NOMO-1 treated with DMSO at 0.1 percent for 48 hours (cell line): ENCODE measurements at regions not wholly inside any gene's neighbourhood (a gene's known extent, or its start where the extent isn't known, plus 50 kb on each side); places are given as distances from the start of the nearest gene placed in this dataset.

ENCODE experiments used
- DNase-seq: peaks from one replicate; lab custom pipeline; 2025; ENCODE audit not compliant: unreplicated experiment; lab: John Stamatoyannopoulos, UW

DNA sequence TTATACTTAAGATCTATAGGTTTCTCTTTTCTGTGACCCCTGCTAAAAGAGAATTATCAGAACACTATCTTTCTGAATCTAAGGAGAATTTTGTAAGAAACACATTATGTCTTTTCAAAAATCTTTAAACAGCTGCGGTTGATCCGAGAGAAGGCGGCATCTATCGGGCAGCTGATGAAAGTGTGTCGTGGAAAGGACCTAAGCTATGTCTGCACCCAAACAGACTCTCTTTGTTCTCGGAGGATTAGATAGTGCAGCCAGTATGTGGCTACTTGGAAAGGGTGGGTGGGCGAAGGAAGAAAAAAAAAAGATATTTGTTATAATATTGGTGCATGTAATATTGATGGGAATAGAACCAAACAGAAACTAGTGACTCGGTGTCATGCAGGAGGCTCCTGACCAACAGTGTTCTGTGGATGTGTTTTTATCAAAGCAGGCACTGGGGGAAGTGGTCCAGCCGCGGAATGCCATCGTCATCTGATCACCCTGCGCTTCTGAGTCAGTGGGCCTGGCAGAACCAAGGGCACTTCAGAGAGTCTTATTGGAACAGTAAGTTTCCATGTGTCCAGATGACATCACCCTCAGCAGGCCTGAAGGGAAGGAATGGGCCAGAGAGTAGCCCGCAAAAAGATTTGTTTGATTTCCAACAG lies 509.7 kb upstream of the AKR1E2 start:
- DNase-seq, result no peak

DNA sequence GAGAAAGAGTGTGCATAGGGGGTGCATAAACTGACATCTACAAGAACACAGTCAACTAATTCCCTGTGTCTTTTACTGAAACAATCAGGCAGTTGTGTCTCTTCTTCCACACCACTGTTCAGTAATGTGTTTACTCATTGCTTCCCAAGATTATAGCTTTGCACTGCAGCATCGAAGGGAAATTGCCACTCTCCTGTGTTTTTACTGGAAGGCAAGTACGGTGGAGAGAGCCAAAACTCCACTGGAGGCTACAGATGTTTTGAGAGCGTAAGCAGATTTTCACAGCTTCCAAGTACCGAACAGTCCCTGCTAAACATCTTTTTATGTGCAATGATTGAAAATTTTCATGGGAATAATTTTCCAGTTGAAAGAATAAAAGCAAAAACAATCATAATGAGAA lies 510.5 kb upstream of the AKR1E2 start:
- no peak for DNase-seq

DNA sequence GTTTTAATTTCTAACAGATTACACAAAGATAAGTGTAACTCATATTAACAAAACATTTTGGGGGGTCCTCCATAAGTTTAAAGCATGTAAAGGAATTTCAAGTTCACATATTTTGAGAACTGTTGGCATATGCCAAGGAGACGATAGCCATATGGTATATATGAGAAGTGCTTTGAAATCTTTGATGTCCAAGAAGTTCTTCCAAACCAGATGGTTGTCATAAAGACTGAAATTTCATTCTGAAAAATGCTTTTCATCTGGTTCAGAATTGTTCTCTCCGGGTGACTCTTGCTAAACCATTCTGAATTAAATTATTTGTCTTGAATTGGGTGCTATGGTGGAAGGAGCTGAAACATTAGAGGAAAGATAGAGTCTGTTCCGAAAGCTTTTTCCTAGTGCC lies 513.0 kb upstream of the AKR1E2 start:
- DNase-seq, result no peak

DNA sequence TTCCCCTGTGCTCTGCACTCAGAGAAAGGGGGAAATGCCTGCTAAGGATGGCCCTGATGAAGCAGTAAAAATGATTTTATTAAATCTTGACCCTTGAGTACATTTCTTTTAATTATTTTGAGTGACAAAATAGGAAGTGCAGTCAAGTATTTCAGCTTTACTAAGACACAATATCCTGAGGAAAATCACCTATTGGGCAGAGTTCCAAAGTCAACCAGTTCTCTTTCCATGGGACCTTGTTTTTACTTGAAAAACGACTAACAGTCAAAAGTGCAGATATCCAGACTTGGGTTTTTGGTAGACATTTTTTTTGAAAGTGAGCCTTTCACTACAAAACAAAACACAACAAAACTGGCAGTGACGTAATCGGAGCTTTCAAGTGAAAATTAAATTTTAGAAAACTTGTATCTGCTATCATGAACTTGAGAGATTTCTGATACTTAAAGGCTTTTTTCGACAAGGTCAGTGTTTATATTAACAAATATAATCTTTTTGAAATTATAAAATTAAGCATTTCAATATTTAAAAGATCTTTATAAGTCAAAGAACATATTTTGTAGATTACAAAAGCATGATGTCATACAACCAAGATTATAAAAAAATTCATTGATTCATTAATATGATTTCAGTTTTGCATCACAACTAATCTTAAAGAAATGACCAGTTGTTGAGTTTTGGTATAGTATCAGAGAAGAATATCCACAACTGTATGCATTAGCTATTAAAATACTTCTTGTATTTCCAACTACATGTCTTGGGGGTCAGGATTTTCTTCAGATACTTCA lies 513.8 kb upstream of the AKR1E2 start:
- DNase-seq, result no peak

DNA sequence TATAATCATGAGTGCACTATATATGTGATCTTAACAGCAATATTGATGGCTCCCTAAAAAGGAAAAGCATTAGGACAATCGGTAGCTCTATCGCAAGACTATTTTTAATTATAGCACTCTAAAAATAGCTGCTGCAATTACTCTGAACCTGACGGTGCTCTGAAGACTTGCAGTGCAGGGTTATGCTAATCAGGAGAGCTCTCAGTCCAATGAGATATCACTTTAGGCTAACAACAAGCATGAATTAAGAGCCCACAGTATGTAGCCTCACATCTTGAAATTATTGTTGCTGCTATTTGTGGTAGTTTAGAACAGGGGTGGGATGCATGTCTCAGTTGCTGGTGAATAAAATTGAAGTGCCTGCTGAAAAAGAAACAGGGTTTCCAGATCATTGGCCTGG lies 515.8 kb upstream of the AKR1E2 start:
- DNase-seq, result no peak

DNA sequence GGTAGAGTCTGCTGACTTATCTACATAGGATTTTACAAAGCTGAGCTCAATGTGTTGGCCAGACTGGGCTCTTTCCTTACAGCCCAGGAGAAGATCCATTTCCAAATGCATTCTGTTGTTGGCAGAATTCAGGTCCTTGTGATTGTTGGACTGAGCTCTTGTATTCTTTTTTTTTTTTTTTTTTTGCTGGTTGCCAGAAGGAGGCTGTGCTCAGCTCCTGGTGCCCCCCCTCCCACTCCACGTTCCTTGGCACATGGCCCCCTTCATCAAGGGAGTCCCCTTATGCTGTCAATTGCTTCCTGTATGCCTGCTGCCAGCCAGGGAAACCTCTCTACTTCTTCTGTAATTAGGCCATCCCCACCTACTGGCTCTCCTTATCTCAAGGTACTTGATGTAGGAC lies 518.1 kb upstream of the AKR1E2 start:
- DNase-seq, result no peak

DNA sequence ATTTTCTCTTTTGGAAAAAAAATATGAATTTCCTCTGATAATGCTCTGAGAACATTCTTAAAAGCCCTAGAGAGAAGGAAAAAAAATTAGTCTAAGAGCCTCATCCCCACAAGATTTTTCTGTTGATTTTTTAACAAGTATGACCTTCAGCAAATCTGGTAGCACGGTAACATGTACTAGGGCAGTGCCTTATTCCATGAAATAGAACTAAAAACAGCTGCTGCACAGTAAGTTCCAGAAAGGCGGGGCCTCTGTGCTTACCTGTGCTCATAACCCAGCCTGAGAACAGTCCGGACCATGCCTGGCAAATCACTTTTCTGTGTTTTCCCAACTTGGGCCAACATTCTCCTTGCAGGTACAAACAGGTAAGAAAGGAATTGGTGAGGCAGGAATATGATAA lies 519.1 kb upstream of the AKR1E2 start:
- DNase-seq, result no peak

DNA sequence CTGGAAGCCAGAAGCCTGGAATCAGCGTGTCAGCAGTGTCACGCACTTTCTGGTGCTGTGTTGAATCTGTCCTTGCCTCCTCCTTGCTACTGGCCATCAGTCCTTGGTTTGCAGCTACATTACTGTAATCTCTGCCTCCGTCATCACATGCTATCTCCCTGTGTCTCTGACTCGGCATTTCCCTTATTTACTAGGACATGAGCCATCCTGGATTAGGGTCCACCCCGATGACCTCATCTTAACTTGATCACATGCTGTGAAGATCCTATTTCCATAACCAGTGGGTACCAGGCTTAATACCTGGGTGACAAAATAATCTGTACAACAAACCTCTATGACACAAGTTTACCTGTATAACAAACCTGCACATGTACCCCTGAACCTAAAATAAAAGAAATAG lies 518.0 kb upstream of the KLF6 start:
- no peak for DNase-seq

DNA sequence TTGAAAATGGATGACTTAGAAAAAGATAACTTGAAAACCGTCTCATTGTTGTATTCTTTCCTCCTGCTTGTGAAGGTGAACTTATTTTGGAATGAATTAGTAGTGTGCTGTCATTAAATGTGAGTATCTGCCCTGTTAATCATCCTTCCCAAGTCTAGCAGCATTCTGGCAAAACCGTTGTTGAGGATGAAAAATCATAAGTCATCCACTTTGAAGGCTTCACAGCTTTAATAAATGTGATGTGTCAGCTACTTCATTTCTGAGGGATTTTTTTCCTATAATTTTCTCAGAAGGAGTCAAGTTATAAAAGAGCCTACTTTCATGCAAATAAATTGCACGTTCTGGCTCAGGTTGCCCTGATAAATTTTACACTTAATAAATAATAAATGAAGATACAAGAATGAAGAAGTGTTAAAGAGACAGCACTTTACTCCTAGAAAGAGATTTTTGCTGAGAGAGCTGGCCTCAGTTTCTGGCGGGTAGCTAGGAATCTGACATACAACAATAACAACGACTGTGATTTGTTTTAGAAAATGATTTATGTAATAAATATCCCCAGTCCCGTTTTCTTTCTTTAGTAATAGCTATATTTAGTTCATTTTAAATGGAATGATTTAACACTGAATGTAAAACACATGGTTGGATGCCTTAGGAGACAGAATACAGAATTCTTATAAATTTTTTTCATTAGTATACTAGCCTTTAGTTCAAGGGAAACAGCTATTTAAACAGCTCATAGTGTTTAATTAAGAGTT lies 516.5 kb upstream of the KLF6 start:
- no peak for DNase-seq

DNA sequence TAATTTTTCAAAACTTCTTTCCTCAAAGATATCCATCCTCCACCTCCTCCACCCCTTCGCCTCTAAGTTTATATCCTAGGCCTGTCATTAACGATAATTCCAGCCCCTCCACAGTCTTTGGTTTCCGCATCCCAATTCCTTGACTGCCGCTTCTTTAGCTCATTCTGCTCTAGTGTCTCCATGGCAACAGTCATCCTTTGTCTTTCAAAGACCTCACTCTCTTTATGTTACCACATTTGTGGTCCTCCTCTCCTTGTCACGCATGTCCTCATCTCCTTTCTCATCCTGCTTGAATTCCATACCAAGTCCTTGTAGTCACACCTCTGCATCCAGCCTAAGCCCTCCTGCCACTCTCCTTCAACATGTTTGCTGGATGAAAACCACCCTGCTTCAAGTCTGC lies 511.2 kb upstream of the KLF6 start:
- no peak for DNase-seq

DNA sequence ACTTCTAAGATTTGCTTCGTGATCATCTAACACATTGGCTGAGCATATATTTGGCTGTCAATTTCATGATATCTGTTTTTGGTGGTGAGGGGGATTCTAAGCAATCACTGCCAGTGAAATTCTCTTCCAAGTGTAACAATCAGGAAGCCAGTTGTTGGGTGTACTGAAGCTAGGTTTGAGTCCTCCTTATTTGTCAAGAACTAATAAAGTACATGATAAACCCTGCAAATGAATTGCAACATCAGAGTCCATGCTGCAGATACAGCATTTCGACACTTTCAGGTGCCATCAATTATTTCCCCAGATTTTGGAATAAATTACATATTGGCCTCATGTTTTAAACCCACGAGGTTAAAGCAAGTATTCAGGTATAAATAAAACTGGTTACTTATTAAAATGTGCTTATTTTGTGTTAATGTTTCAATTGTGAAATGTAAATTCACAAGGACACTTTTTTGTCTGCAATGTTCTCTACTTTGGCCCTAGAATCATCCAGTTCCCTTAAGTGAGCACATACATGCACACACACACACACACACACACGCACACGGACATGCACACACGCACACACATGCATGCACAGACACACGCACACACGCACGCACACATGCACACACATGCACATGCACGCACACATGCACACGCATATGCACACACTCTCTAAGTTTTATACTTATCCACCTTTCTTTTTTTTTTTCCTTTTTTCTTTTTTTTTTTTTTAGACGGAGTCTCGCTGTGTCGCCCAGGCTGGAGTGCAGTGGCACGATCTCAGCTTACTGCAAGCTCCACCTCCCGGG lies 510.2 kb upstream of the KLF6 start:
- no peak for DNase-seq

DNA sequence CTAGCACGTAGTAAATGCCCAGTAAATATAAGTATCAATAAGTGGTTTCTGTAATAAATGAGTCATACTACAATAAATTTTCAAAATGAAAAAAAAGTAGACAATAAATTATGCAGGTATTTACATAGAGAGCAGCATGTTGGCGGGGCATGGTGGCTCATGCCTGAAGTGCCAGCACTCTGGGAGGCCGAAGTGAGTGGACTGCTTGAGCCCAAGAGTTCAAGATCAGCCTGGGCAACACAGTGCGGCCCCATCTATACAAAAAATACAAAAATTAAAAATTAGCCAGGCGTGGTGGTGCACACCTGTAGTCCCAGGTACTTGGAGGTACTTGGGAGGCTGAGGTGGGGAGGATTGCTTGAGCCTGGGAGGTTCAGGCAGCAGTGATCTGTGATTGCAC lies 509.3 kb upstream of the KLF6 start:
- DNase-seq, result no peak

DNA sequence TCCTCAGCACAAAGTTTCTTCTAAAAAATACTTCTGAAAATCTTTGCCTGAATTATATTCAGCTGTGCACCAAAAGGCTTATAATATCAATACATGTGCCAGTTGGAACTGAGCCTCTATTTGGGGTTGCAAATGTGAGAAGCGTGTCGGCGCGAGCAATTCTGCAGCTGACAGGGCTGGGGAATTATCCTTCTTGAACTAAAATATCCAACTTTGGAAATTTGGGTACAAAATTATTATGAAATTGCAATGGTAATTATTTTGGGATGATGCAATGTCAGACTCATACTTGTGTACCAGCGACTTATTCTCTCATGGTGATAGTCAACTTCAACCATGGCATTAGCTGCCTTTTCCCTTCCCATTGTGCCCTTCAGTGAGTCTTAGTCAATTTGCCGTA lies 507.0 kb upstream of the KLF6 start:
- DNase-seq, result no peak

DNA sequence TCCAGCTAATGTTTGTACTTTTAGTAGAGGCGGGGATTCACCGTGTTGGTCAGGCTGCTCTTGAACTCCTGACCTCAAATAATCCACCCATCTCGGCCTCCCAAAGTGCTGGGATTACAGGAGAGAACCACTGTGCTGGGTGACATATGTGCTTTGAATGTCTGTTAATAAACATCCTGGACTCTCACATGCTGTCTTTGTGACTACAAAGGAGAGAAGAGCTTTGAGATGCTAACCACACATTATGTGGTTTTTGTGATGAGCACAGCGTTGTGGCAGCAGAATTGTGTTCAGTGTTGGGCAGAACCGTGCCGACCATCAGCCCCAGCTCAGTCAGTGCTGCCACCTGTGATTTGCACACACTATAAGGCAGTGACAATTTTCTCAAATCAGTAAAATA lies 500.1 kb upstream of the KLF6 start:
- no peak for DNase-seq

DNA sequence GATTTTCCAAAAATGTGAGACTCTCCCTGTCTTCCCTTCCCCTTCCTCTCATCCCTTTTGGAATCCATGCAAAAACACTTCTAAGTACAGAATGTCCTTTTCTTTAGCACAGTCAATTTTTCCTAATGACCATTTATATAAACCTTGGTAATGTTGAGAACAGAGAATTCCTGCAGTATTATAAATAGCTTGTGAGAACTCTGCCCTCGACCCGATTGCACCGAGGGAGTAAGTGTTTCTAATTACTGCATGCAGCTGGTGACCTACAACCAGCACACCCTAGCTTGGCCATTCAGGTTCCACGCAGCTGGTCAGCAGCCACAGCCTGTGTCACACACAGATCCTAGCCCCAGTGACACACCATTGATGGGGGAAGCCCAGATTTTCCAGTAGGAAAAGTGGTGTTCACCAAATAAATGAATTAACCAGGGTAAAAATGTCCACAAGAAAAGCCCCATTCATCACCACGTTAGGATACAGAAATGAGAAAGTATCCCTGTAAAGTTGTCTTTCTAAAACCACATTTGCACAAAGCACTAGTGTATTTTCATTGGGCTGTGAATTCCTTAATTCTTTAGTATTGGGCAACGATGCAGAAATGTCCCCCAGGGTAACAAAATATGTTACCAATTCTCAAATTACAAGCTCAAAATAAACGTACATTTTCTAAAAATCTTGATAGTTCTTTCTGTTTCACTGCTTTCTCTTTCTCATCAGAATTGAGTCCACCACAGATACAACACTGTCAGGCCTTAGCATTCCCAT lies 499.0 kb upstream of the KLF6 start:
- no peak for DNase-seq

DNA sequence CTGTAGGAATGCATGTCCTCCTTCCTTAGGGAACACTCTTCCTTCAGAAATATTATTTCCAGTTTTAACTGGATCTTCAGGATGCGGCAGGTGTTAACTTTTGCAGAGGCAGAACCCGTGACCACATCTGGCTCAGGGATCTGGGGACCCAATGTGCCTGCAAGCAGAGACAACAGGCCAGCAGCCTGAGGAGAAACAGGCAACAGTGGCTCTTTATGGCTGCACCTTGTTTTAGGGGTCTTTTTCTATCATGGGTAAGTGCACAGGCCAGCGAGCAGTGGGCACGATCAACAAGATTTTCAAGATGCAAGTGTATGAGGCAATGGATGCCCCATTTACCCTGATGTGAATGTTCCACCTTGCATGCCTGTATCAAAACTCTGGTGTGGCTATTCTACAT lies 497.5 kb upstream of the KLF6 start:
- DNase-seq, result no peak

DNA sequence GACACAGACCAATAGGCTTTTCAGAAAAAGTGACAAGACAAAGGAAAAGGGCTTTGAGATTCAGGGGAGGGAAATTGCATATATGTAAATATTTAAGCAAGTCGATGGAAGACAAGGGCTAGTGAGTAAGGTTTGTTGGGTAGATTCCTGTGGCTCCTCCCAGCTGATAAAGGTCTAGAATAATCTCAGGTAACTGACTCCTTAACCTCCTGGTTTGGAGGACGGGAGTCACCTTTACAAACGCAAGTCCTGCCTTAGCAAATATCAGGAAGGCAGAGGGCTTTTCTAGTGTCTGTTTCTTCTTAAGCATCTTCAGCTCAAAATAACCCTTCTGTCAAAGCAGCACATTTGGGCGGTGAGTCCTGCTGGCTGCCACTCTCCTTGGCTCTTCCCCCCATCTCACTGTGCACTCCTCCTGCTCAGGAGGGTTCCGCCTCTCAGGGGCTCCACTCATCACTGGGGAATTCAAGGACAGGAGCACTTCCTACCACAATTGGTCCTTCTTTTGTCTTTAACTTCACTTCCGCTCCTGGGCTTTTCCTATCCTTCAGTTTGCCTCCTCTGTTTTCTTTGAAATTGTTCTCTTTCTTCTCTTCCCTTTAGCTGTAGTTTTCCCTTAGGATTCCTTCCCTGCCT lies 496.3 kb upstream of the KLF6 start:
- DNase-seq, result no peak

DNA sequence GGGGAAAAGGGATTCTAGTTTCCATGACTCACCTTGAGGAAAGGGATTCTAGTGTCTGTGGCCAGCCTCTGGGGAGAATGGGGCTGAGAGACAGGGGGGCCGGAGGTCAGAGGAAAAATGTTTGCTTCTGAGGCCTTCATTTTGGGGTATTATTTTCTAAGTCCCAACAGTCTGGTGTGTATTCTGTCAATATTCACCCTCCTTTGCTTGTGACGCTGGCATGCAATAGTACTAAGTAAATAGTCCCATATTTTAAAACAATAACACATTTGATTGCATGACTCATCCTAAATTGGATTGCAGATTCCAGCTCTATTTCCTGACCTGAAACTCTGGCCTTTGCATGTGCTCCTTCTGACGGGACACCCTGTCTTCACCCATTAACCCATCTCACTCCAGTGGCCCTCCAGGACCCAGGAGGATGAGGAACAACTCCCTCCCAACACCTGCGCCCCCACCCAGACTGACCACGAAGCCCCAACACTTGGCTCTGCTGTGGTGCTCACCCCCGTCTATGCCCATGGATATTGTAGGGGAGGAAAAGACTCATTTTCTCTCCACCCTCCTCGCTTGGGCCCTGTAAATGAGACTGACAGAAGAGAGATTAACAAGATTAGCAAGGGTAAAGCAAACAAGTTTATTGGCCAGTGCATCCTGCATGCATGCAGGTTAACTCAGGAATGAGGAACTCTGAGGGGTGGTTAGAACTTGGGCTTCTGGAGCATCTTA lies 495.6 kb upstream of the KLF6 start:
- no peak for DNase-seq

DNA sequence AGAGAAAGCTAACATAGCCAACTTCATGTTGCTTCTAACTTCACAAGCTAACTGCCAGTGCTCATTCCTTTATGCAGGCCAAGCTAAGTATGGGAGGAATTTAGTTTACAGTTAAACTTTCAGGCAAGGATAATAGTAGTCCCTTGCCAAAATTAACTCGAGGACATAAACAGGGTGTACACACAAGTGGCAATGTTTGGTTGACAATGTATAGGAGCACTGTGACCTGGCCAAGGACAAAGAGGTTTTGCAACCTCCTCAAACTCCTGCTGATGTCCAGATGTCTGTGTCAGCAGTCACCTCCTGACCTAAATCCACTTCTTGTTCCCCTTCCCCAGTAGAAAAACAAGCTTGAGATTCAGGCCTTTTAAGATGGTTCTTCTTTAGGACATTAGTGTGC lies 494.6 kb upstream of the KLF6 start:
- DNase-seq, result no peak

DNA sequence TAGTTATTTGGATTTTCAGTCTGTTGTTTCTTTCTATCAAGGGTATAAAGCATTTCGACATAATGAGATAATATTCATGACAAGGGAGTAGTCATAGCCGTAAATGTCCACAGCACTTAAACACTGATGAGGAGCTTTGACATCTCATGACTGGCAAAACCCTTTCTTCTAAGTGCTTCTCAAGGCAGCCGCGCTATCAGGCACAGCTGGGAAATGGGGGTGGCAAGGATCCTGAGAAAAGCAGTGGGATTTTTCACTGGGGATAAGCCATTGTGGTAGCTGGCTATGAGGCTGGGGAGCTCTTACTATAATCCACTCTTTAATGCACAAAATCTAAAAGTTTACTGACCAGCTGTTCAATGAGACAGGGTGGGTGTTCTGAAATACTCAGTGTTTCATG lies 493.2 kb upstream of the KLF6 start:
- DNase-seq, result no peak
